Stimulated activated naive CD4-positive, alpha-beta T cell (primary cell): ENCODE measurements at regions not wholly inside any gene's neighbourhood (a gene's known extent, or its start where the extent isn't known, plus 50 kb on each side); places are given as distances from the start of the nearest gene placed in this dataset.

Source experiments
- DNase-seq, 6 experiments: peaks; one replicate each; lab custom pipeline; 2025; lab: John Stamatoyannopoulos, UW

- no peak for DNase-seq
These were observed 893.9 kb downstream of the SUCLG1 start for GRCh38 chr2:83565181-83565580.

- DNase-seq, result no peak
These were observed 897.5 kb downstream of the SUCLG1 start for GRCh38 chr2:83561592-83561991.

- no peak for DNase-seq
These were observed 922.5 kb downstream of the SUCLG1 start for GRCh38 chr2:83536556-83536955.

GRCh38 chr2:83534416-83534815 is 924.7 kb downstream of the SUCLG1 start:
- DNase-seq, result no peak

- no peak for DNase-seq
These were observed 927.8 kb downstream of the SUCLG1 start for GRCh38 chr2:83531206-83531826.

- no peak for DNase-seq
These were observed 930.3 kb downstream of the SUCLG1 start for GRCh38 chr2:83528767-83529166.

GRCh38 chr2:83522891-83523493 is 936.1 kb downstream of the SUCLG1 start:
- no peak for DNase-seq

GRCh38 chr2:83517727-83518368 is 941.2 kb downstream of the SUCLG1 start:
- DNase-seq, result no peak

- no peak for DNase-seq
These were observed 942.6 kb downstream of the SUCLG1 start for GRCh38 chr2:83516503-83516902.

- no peak for DNase-seq
These were observed 971.6 kb downstream of the SUCLG1 start for GRCh38 chr2:83487451-83487850.

- no peak for DNase-seq
These were observed 977.6 kb downstream of the SUCLG1 start for GRCh38 chr2:83481436-83481835.

GRCh38 chr2:83478037-83478436 is 981.0 kb downstream of the SUCLG1 start:
- DNase-seq, result no peak

- DNase-seq, result no peak
These were observed 983.7 kb downstream of the SUCLG1 start for GRCh38 chr2:83475371-83475770.

- DNase-seq, result no peak
These were observed 987.4 kb downstream of the SUCLG1 start for GRCh38 chr2:83471655-83472054.

GRCh38 chr2:83470928-83471327 is 988.2 kb downstream of the SUCLG1 start:
- DNase-seq, result no peak

- DNase-seq, result no peak
These were observed 994.6 kb downstream of the SUCLG1 start for GRCh38 chr2:83464444-83464843.

GRCh38 chr2:83462881-83463280 is 996.2 kb downstream of the SUCLG1 start:
- no peak for DNase-seq

- no peak for DNase-seq
These were observed 997.9 kb downstream of the SUCLG1 start for GRCh38 chr2:83461135-83461534.

GRCh38 chr2:83459456-83459855 is 999.6 kb downstream of the SUCLG1 start:
- no peak for DNase-seq

GRCh38 chr2:83435989-83436388 is 1023.1 kb downstream of the SUCLG1 start:
- DNase-seq, result no peak

GRCh38 chr2:83420993-83421392 is 1038.1 kb downstream of the SUCLG1 start:
- DNase-seq, result no peak

GRCh38 chr2:83394134-83394904 is 1064.8 kb downstream of the SUCLG1 start:
- no peak for DNase-seq

GRCh38 chr2:83388804-83389203 is 1070.3 kb downstream of the SUCLG1 start:
- DNase-seq, result no peak
